Sigmoid colon (tissue), 6 donors: ENCODE measurements at regions not wholly inside any gene's neighbourhood (a gene's known extent, or its start where the extent isn't known, plus 50 kb on each side); places are given as distances from the start of the nearest gene placed in this dataset.

ENCODE experiments used
- DNase-seq: peaks from one replicate; pipeline ENCODE4 v3.0.0-alpha.2; 2019
- H3K27ac ChIP-seq, 4 donors: fragments of 200-600 bp; sonication (generic); one replicate each; pipeline ENCODE4 v1.5.1; 2016 to 2019; ENCODE audit warnings: mild to moderate bottlenecking in 1 of 4
- H3K27me3 ChIP-seq, 3 donors: fragments of 200-600 bp; sonication (generic); one replicate each; pipeline ENCODE4 v1.5.1; 2019; ENCODE audit warnings: mild to moderate bottlenecking in 1 of 3
- H3K36me3 ChIP-seq, 4 donors: fragments of 200-600 bp; sonication (generic); one replicate each; pipeline ENCODE4 v1.5.1; 2016 to 2019
- H3K4me1 ChIP-seq, 4 donors: fragments of 200-600 bp; sonication (generic); one replicate each; pipeline ENCODE4 v1.5.1; 2017 to 2019
- H3K4me3 ChIP-seq, 4 donors: fragments of 200-600 bp; sonication (generic); one replicate each; pipeline ENCODE4 v1.5.1; 2017 to 2019; ENCODE audit warnings: mild to moderate bottlenecking in 2 of 4, moderate library complexity in 1 of 4
- H3K9me3 ChIP-seq, 4 donors: fragments of 200-600 bp in 3 of 4; sonication (generic) in 3 of 4; one replicate each; pipeline versions ENCODE4 v1.5.1 to v1.6.1; 2013 to 2019
- CTCF ChIP-seq, 4 experiments: fragments of 450-650 bp in 3 of 4; fragments of 200-600 bp in 1 of 4; IDR thresholded peaks; one replicate each; pipeline ENCODE4 v1.5.1; 2016 to 2019; ENCODE audit warnings: antibody characterized with exemption in 4 of 4, mild to moderate bottlenecking in 3 of 4, moderate library complexity in 2 of 4
- EP300 ChIP-seq, 4 donors: sonication (generic); formaldehyde crosslinking; IDR thresholded peaks; one replicate each; pipeline ENCODE4 v1.6.1; 2017; ENCODE audit warnings: antibody characterized with exemption in 4 of 4
- POLR2A ChIP-seq, 2 donors: fragments of 450-650 bp; IDR thresholded peaks; one replicate each; pipeline ENCODE4 v1.6.1; 2016; ENCODE audit warnings: antibody characterized with exemption in 2 of 2, mild to moderate bottlenecking in 2 of 2, moderate library complexity in 2 of 2
- POLR2AphosphoS5 ChIP-seq, 4 donors: sonication (generic); formaldehyde crosslinking; IDR thresholded peaks; one replicate each; pipeline ENCODE4 v1.6.1; 2017; ENCODE audit warnings: antibody characterized with exemption in 4 of 4
- WGBS, 2 donors: extraction: QIAGEN DNeasy Blood & Tissue Kit; methylation state at CpG; one replicate each; pipeline ENCODE4 v1.1.7; 2013; 5-methylcytosine and 5-hydroxymethylcytosine counted together
- intact Hi-C: fragments of 100-400 bp; cut with DNase I; formaldehyde crosslinking; loops from one replicate; pipeline ENCODE4 v1.15.1; 2023
- donor health status: healthy with polysubstance abuse.
- donor health status: healthy.

GRCh38 chr5:171573451-171574225, 154.2 kb downstream of the FGF18 start:
- 62 to 80% methylated on average over 17 of the region's 17 CpGs for WGBS, 2 donors
- no peak for TF ChIP-seq POLR2AphosphoS5 (IDR thresholded peaks at IDR 0.05)
- no peak for TF ChIP-seq CTCF (IDR thresholded peaks at IDR 0.05)
- TF ChIP-seq POLR2A (IDR thresholded peaks at IDR 0.05), result no peak
- TF ChIP-seq EP300 (IDR thresholded peaks at IDR 0.05), result no peak
- intact Hi-C loops, result no loop called here
- no peaks in the 10 kb centered on the region for H3K27me3 ChIP-seq
- peaks cover 0 to 12% (median 3%) of the 10 kb centered on the region in 4 donors for H3K9me3 ChIP-seq
- H3K4me1 ChIP-seq, result peaks cover 0 to 4% (median under 1%) of the 10 kb centered on the region in 4 donors
- no peak overlapping the region for H3K4me3 ChIP-seq
- no peak for DNase-seq
- H3K27ac ChIP-seq, result peak overlapping the region in 1 of 4 donors; percentile 42
- no peaks in the 10 kb centered on the region for H3K36me3 ChIP-seq

GRCh38 chr5:171574376-171574775, 154.9 kb downstream of the FGF18 start:
- peak overlapping the region in 1 of 4 donors; percentile 46 for H3K27ac ChIP-seq
- H3K4me3 ChIP-seq, result no peak overlapping the region
- WGBS, 2 donors, result 56 to 73% methylated on average over 4 of the region's 4 CpGs
- peaks cover 0 to 10% (median 2%) of the 10 kb centered on the region in 4 donors for H3K9me3 ChIP-seq
- intact Hi-C loops, result no loop called here
- peak; percentile 70 for DNase-seq
- no peaks in the 10 kb centered on the region for H3K36me3 ChIP-seq
- no peaks in the 10 kb centered on the region for H3K27me3 ChIP-seq
- TF ChIP-seq POLR2AphosphoS5 (IDR thresholded peaks at IDR 0.05) (no peak), POLR2A (IDR thresholded peaks at IDR 0.05) (no peak), EP300 (IDR thresholded peaks at IDR 0.05) (no peak), CTCF (IDR thresholded peaks at IDR 0.05) (no peak)
- H3K4me1 ChIP-seq, result peaks cover 0 to 11% (median 8%) of the 10 kb centered on the region in 4 donors

GRCh38 chr5:171575386-171575785, 155.9 kb downstream of the FGF18 start:
- Histone ChIP-seq H3K9me3 (peaks cover 0 to 2% (median under 1%) of the 10 kb centered on the region in 4 donors), H3K4me3 (no peak overlapping the region), H3K27ac (no peak overlapping the region), H3K36me3 (no peaks in the 10 kb centered on the region), H3K27me3 (no peaks in the 10 kb centered on the region), H3K4me1 (peaks cover 0 to 19% (median 18%) of the 10 kb centered on the region in 4 donors)
- 69 to 86% methylated on average over 3 of the region's 3 CpGs for WGBS, 2 donors
- TF ChIP-seq EP300 (IDR thresholded peaks at IDR 0.05) (no peak), POLR2A (IDR thresholded peaks at IDR 0.05) (no peak), CTCF (IDR thresholded peaks at IDR 0.05) (no peak)
- intact Hi-C loops, result no loop called here
- DNase-seq, result no peak

GRCh38 chr5:171575808-171576207, 156.4 kb downstream of the FGF18 start:
- WGBS, 2 donors, result 97 to 99% methylated on average over 3 of the region's 3 CpGs
- Histone ChIP-seq H3K27me3 (no peaks in the 10 kb centered on the region), H3K27ac (no peak overlapping the region), H3K4me1 (peaks cover 0 to 23% (median 22%) of the 10 kb centered on the region in 4 donors), H3K9me3 (no peaks in the 10 kb centered on the region), H3K36me3 (no peaks in the 10 kb centered on the region), H3K4me3 (no peak overlapping the region)
- no peak for DNase-seq
- no peak for TF ChIP-seq CTCF (IDR thresholded peaks at IDR 0.05)
- intact Hi-C loops, result no loop called here
